ENCODE measurements at regions not wholly inside any gene's neighbourhood (a gene's known extent, or its start where the extent isn't known, plus 50 kb on each side); places are given as distances from the start of the nearest gene placed in this dataset.
A peak's percentile ranks its signal among the peaks of the same experiment; 100 is the strongest.

DNA sequence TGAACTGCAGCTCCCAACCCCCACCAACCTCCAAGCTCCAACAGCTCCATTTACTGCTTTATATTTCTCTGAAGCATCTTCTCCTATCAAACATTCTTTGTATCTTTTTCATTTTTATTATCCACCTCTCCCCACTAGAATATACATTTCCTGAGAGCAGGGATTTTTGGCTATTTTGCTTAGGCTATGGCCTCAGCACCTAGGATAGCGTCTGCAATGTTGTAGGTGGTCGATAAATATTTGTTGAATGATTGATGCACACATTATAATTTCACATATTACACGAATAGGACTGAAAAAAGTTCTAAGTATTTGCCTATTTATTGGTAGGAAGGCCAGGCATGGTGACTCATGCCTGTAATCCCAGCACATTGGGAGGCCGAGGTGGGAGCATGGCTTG, 658.7 kb upstream of the DIPK2B start:
- no peak for DNase-seq

DNA sequence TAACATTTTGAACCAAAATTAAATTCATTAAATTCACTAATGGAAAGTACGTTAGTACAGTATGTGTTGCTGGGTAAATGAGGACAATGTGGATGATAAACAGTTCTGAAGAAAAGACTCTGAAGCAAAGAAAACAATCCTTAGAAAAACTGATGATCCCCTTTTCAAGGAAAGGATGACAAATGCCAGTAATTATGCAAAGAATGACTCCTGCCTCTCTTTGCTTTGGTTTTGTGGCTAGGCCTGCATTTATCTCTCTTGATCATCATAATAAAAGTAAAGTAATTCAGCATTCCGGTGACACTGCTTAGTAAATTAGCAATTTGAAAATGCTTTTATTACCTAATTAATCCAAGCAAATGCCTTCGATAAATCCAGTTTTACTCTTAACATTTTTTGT, 652.2 kb upstream of the DIPK2B start:
- no peak for DNase-seq

DNA sequence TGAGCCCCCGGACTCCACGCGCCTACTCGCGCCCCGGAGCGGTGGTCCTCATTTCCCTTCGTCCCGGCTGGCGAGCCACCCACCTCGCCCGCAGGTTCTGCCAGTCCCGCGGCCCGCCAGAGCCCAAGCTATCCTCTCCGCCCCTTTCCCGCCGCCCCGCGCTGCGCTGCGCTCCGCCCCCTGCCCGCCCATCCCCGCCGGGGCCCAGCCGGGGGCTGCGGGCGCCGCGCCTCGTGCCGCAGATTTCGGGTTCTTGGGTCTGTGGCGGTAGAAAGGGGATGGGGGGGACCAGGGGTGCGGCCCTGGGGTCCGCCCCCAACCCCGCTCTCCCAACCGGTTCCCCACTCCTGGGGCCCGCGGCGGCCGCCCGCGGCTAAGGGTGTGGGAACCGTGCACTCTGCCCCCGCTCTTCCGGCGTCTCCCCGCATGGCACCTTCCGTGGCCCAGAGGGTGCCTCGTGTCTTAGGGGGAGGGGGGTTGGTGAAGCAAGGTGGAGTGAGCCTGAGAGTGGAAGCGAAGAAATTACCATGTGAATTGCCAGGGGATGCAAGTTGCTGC, 650.8 kb upstream of the DIPK2B start:
- DNase-seq = peak; percentile 62

DNA sequence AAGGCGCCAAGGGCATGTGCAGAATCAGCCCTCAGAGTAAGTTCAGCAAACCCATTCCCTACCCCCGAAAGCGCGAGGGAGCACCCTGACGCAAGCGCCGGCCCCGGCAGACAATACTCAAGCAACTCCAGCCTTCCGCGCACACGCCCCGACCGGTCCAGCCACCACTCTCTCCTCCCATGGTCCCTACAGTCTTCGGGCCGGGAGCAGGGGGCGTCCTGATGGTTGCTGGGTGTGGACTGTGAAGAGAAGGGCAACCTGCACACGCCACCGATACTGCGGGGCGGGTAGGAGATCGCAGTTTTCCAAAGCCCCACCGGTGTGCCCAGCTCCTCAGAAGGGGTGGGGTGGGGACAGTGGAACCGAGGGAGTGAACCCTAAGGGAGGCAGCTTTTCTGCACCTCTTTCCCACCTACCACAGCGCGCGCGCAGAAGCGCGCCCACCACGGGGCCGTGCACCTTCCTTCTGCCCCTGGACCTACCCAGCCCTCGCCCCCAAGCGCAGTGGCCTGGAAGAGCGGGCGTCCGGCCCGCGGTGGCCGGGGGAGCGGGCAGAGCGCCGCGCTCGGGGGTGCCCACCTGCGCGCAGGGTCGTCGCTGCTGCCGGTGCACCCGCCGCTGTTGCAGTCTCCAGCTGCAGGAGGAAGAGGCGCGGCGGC, 650.2 kb upstream of the DIPK2B start:
- peak; percentile 30 for DNase-seq

DNA sequence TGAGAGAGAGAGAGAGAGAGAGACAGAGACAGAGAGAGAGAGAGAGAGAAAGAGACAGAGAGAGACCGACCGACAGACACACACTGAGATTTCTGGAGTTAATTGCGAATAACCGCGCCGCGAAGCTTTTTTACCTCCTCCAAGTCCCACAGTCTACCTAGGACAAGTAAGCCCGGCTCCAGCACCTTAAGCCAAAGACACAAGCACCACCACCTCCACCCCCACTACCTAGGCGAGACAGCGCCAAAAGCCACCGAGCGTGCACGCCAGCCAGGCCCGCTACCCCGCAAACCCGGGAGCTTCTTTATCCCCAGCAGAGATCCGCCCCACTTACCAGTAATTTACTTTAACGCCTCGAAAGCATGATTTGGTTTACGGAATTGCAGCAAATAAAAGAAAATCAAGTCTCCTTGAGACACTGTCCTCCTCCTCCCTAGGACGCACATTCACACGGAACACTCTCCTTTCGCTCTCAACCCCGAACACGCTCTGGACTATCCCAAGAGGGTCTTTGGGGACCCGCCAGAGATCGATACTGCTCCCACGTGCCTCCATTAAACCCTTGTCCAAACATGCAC, 649.6 kb upstream of the DIPK2B start:
- DNase-seq = no peak

DNA sequence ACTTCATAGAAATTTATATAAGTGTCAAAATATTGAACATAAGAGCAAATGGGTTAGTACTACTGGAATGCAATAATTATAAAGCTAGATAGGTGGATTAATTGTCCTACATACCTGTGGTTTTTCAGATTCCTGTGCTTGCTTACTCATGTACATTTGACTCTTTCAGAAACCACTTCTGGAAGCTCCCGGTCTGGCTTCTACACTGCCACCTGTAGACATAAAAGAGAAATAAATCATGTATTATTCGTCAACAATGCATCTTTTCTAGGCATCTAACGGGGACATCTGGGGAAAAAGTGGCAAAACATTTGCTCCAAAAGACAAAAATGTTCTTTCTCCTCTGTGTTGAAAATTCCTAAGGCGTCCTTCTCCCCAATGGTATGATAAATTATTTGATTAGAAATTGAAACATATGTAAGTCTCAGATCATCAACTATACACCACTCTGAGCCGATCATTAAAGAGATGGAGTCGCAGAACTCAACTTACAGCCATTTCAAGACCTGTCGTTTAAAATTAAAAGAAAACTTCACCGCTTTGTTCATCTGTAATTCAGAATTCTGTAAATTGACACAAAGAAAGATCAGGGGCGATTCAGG, 648.7 kb upstream of the DIPK2B start:
- peak; percentile 10 for DNase-seq

DNA sequence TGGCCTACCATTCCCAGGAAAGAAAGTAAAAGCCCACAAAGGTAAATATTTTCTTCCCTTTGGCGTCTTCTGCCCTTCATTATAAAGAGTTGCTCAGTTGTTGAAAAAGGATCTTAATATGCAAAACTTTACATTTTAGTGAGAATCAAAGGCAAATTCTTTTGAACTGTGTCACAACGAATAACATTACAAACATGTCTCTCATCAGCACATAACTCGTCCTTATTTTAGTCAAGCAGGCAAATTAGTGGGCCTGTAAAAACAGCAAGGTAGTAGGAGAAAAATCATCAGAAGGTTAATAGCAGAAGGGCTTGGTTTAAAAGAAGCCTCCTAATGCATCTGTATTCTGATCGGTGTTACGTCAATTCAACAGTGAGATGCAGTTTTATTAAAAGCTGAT, 647.3 kb upstream of the DIPK2B start:
- no peak for DNase-seq

DNA sequence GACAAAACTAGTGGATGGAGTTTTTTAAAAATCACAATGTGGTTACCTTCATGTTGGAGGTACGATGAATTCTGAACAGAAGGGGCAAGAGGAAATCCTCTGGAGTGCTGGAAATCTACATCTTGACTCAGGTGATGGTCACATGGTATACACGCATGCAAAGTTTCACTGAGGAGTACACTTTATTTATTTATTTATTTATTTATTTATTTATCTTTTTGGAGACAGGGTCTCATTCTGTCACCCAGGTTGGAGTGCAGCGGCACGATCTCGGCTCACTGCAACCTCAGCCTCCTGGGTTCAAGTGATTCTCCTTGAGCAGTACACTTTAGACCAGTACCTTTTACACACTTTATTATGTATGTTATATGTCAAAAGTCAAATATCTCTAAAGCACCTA, 645.7 kb upstream of the DIPK2B start:
- no peak for DNase-seq

DNA sequence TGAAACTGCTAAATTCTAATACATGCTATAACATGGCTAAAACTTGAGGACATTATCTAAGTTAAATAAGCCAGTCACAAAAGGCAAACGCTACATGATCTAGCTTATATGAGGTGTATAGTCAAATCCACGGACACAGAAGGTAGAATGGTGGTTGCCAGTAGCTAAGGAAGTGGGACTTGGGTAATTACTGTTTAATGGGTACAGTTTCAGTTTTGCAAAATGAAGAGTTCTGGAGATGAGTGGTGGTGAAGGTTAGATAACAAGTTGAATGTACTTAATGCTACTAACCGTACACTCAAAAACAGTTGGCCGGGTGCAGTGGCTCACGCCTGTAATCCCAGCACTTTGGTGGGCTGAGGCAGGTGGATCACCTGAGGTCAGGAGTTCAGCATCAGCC, 644.5 kb upstream of the DIPK2B start:
- DNase-seq = no peak

DNA sequence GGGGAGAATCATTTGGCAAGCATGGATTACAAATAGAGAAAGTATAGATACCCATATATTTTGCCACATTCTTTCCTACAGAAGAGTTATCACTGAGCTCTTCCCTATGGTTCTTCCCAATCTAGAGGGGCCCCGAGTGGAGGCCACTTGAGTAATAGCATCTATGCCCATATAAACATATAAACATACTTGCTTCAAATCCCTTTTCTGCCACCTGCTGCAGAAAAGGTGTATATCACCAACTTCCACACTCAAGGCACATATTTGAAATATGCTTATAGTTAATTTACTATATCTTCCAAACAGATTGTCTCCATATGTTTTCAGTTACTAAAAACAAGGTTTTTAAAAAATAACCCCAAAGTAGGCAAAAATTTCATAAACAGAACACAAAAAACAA, 642.8 kb upstream of the DIPK2B start:
- DNase-seq = no peak

DNA sequence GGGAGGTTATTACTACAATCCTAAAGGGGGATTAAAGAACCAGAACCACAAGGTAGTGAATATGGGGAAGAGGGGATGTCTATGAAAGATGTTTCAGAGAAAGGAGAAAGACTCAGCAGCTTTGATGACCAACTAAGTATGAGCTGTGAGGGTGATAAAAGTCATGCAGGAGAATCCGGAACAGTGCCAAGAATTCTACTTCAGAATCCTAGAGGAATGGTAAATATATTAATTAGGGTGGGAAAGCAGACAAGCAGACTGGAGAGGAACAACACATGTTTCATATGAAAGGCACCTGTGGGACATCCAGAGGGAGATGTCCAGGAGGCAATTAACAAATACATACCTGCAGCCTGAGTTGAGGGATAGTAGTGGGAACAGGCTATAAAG, 642.2 kb upstream of the DIPK2B start:
- DNase-seq = no peak

DNA sequence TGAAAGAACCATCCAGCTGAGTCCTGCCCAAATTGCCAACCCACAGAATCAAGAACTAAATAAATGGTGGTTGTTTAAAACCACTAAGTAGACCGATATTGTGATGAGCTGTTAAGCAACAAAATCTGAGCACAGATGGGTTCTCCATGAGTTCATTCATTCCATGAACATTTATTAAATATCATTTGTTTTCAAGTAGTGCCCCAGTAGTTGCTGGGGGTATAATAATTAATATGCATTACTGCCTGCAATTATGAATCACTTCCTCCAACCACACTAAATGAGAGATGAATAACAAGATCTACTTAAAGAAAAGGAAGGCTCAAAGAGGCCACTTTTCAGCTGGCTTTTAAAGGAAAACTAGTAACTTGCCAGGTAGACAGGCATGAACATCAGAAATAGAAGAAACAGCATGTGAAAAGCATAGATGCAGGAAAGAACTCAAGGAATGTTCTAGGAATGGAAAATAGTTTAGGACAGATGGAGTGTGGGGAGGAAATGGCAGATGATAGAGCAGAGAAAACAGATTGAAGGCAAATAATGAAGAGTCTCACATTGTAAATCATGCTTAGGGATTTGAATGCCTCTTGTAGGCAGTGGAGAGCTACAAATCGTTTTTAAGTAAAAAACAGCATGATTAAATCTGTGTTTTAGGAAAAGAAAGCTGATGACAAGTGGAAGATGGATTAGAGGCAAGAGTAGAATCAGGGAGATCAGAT, 641.7 kb upstream of the DIPK2B start:
- no peak for DNase-seq

DNA sequence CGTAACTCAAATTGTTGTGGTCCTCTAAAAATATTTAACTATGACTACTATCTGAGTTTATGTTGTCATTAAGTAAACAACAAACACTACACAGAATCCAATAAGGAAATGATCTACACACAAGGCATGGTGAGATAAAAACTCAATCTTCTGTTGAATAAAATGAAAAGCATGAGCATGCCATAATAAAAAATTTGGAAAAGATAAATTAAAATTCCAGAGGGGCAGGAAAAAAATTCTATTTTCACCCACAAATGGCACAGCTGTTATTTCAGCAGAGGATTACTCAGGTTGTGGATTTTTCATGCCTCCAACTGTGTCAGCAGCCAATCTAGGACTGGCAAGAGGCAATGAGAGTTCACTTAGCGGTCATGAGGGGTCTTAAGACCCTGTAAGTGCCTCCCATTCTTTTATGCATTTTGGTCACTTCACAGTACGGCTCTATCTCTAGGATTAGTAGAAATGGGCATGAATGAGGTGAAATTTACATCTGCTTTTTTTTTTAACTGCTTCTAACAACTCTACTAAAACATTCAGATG, 639.8 kb upstream of the DIPK2B start:
- no peak for DNase-seq

DNA sequence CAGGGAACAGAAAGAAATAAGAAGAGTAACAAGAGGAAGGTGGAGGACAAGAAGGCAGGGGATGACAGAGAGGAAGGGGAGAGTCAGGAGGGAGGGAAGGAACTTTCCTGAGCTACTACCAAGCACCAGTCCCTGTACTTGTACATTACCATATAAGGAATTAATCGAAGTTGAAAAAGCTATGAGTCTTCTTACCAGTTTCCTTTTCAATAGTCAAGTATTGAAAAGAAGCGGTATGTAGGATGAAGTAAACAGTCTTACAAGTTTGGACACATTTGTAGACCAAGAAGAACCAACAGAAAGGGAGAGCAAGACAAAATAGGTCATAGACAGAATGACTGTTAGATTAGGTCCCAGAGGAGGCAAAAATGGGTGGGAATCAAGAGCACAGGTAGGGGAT, 629.7 kb upstream of the DIPK2B start:
- DNase-seq = no peak

DNA sequence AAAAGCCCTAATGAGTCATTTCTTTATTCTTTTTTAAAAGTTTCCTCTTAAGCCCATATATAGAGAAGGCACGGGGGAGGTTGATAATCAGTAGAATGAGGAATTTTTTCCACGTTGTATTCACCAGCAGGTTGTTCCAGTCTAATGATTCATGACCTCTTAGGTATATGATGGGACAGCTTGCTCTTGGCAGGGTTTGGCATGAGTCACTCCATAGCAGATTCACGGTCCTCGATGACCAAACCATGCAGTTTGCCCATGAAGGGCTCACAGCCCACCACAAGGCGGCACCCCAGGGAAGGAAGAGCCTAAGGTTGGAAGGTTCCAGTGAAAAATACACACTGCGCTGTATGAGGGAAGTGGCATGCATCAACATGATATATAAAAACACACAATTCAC, 623.8 kb upstream of the DIPK2B start:
- no peak for DNase-seq

DNA sequence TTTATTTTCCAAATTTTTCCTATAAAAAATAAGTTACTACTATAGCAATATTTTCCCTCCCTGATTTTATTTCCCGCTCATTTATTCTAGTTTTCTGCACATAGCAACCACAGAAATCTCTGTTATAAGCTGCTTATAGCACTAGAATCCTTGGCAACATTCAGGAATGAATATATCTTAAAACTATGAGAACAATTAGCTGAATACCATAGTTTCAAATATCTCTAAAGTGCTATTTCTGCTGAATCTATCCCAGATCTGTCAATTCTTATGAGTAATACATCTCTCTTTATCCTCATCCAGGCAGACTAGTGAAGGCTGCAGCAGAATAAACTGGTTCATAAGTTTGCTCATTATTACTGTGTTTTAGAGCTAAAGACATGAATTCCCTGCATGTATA, 622.9 kb upstream of the DIPK2B start:
- DNase-seq = no peak

DNA sequence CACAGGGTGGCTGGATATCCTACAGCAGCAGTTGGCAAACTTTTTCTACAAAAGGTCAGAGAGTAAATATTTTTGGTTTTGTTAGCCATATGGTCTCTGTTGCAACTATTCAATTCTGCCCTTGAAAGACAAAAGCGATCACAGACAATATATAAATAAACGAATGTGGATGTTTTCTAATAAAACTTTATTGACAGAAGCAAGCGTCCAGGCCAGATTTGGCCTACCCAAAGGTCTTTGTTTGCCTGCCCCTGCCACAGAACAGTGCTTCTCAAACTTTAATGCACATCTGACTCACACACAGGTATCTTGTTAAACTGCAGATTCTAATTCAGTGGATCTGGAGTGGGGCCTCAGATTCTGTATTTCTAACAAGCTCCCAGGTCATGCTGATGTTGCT, 621.4 kb upstream of the DIPK2B start:
- no peak for DNase-seq

DNA sequence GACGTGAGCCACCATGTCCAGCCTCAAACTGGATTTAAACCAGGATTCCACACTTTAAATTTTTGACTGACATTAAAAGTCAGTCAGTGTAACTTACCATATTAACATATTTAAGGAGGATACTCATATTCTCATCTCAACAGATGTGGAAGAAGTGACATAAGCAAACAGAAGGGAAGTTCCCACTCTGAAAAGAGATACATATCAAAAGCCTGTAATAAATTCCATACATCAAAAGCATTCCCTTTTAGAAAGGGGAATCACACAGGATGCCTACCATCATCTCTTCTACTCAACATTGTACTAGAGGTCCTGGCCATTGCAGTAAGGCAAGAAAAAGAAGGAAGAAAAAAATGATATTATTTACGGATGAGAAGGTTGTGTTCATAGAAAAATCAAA, 618.2 kb upstream of the DIPK2B start:
- no peak for DNase-seq

DNA sequence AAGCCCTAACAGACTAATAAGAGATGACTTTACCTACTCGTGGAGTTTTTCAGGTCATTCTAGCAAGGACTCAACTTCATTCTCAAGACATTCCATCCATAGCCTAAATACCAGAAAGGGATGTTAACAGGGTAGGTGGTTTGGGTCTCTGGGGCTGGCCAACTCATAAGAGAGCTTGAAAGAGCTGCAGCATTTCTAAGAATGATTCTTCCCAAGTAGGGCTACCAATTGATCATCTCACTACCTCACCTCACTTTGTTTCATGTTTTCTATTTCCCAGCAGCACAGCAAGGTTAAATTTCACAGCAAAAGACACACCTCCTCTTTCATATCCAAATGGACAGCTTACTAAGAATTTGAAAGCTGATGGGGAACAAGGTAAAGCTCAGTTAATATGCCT, 614.8 kb upstream of the DIPK2B start:
- no peak for DNase-seq

DNA sequence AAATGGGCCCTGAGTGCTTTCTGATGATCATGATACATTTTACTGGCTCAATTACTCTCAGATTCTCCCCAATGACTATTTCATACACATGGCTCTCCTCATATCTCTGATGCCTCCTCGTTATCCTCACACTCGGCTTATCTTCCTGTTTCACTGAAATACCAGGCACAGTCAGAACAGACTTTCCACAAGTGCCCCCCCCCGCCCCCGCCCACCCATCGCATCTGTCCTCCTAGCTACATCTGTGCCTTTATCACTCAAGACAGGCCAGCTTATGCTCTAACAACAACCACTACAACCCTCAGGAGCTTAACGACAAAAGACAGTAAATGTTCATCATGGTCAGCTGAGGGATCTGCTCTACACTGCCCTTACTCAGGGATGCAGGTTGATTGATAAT, 610.6 kb upstream of the DIPK2B start:
- no peak for DNase-seq

DNA sequence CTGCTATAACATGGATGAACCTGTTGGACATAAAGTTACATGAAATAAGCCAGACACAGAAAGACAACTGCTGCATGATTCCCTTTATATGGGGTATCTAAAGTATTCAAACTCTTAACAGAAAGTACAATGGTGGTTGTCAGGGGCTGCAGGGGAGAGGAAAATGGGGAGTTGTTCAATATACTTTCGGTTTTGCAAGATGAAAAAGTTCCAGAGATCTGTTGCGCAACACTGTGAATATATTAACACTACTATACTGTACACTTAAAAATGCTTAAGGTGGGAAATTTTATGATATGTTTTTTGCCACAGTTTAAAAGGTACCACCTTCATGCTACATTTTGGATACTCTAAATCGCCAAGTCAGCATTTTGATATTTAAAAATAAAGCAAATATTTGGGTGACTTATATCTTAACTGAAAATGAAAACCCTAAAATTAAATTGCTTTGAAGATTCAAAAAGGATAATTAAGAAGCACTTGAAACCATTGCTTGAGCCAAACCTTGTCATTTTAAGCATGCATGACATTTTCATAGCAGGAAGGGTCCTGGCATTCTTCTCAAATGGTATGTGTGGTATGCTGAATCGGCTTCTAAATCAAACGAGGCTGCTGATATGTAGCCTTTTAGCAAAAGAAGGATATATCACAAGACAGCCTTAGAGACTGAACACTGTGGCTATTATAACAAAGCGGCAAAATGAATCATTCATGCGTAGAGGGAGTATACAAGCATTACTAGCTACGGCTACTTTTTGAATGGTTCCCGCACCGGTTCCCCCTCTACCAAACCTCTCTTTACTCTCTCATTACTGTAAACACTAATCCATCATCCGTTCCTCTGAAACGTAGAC, 607.1 kb upstream of the DIPK2B start:
- DNase-seq = no peak

DNA sequence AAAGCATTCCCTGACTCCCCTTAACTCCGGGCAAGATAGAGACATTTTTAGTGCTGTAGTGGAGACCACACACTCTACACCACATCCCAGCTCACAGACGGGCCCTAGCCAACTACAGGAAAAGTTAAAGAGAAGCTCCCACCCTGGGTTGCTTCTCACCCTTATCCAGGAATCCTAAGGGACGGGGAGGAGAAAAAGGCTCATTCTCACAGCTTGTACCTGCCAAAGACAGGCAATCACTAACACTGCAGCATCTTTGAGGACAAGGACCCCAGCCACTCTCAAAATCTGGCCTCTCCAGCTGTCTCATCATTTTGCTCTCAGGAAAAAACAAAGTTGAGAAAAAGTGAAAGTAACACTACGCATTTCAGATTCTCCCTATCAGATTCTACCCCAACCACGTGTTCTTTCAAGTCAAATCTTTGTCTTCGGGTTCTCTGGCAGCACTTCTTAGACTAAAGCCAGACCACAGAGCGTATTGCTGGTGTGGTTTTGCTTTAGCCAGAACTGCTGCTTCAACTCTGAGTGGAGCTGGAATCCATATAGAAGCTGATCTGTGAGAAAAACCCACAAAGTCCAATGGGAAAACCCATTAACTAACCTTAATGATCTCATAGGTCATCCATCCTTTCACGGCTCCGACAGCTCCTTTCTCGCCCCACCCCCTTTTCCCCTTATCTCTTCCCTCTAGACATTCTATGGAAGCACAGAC, 605.9 kb upstream of the DIPK2B start:
- no peak for DNase-seq

Measured in NCI-H1417 treated with DMSO at 0.1 percent for 48 hours (cell line).